ENCODE measurements at regions not wholly inside any gene's neighbourhood (a gene's known extent, or its start where the extent isn't known, plus 50 kb on each side); places are given as distances from the start of the nearest gene placed in this dataset.

GRCh38 chr16:59683709-59684108, 949.6 kb upstream of the GOT2 start:
- no peak for TF ChIP-seq CTCF (IDR thresholded peaks at IDR 0.05; ENCODE audit: low read depth, low read length, missing input control)
- TF ChIP-seq YY1 (IDR thresholded peaks at IDR 0.05), result no peak

Measured in liver (tissue), 2 donors.